ENCODE measurements at regions not wholly inside any gene's neighbourhood (a gene's known extent, or its start where the extent isn't known, plus 50 kb on each side); places are given as distances from the start of the nearest gene placed in this dataset.
A peak's percentile ranks its signal among the peaks of the same experiment; 100 is the strongest.

DNA sequence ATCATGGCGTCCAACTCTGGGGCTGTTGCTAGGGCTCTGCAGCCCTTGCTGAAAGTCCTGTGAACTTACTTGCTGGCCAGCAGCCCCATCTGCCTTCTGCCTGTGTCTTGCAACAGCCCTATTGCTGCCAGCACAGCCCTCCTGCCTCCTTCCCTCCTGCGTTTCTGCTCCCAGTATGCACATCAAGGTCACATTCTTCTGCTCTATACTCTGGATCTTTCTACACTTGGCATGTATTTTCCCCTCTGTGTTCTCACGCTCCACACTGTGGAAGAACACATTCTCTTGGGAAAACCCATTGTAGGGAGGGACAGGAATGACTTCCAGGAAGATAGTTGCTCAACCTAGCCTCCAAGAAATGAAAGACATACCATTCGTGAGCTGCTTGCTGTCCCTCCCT is 80.9 kb upstream of the PHACTR2 start:
- Histone ChIP-seq H2AFZ (ENCODE audit: low read length) (no peak overlapping the region), H3K79me2 (ENCODE audit: insufficient read depth, low read length) (no peaks in the 10 kb centered on the region), H3K4me2 (ENCODE audit: insufficient read depth, low read length) (no peak overlapping the region), H3K27me3 (ENCODE audit: insufficient read depth, low read length) (no peaks in the 10 kb centered on the region), H3K36me3 (ENCODE audit: insufficient read depth, low read length) (no peaks in the 10 kb centered on the region), H3K27ac (ENCODE audit: low read depth, low read length) (no peak overlapping the region), H3K4me3 (ENCODE audit: insufficient read depth, low read length) (no peak overlapping the region), H3K4me1 (ENCODE audit: insufficient read depth, low read length) (no peaks in the 10 kb centered on the region), H4K20me1 (ENCODE audit: insufficient read depth, low read length) (no peaks in the 10 kb centered on the region), H3K9me3 (ENCODE audit: low read depth, low read length) (no peaks in the 10 kb centered on the region)
- TF ChIP-seq, protein P1, sequence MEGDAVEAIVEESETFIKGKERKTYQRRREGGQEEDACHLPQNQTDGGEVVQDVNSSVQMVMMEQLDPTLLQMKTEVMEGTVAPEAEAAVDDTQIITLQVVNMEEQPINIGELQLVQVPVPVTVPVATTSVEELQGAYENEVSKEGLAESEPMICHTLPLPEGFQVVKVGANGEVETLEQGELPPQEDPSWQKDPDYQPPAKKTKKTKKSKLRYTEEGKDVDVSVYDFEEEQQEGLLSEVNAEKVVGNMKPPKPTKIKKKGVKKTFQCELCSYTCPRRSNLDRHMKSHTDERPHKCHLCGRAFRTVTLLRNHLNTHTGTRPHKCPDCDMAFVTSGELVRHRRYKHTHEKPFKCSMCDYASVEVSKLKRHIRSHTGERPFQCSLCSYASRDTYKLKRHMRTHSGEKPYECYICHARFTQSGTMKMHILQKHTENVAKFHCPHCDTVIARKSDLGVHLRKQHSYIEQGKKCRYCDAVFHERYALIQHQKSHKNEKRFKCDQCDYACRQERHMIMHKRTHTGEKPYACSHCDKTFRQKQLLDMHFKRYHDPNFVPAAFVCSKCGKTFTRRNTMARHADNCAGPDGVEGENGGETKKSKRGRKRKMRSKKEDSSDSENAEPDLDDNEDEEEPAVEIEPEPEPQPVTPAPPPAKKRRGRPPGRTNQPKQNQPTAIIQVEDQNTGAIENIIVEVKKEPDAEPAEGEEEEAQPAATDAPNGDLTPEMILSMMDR (IDR thresholded peaks at IDR 0.05; ENCODE audit: extremely low read depth, low read depth, low read length): no peak
- no peak for DNase-seq (ENCODE audit: insufficient read length, low spot score, missing footprints)

DNA sequence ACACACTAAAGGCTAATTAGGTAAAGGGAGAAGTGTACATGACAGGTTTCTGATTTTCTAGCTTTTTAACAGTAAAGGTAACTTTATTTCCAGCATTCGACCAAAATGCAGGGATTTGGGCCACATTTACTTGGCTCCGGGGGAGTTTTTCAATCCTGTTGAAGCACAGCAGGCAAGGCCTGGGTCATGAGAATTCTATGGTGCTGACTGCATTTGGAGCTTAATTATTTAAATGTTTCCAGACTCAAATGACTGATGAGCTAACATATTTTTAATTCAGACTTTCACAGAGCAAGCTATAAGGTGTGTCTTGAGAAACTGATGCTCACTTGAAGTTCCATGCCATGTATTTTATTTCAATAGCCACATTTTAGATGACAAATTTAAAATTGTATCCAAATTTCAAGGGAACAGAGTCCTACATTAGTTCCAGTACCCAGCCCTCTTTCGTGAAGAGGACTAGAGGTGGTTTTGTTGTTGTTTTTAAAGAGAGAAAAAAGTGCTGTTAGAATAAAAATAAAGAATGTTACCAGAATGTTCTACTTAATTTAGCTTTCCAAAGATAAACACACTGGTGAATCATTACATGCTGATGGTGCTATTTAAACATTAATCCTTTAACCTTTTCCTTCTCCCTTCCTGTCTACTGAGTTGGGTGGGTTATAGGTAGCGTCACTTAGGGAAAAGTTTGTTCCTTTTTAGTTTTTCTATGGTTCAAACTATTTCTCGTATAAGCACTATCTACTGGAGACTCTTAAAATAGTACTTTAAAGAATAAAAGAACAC is 82.3 kb upstream of the PHACTR2 start:
- Histone ChIP-seq H3K36me3 (ENCODE audit: insufficient read depth, low read length) (no peaks in the 10 kb centered on the region), H2AFZ (ENCODE audit: low read length) (no peak overlapping the region), H3K4me2 (ENCODE audit: insufficient read depth, low read length) (no peak overlapping the region), H3K4me3 (ENCODE audit: insufficient read depth, low read length) (no peak overlapping the region), H4K20me1 (ENCODE audit: insufficient read depth, low read length) (no peaks in the 10 kb centered on the region), H3K79me2 (ENCODE audit: insufficient read depth, low read length) (no peaks in the 10 kb centered on the region), H3K9me3 (ENCODE audit: low read depth, low read length) (no peaks in the 10 kb centered on the region), H3K27ac (ENCODE audit: low read depth, low read length) (no peak overlapping the region), H3K27me3 (ENCODE audit: insufficient read depth, low read length) (no peaks in the 10 kb centered on the region), H3K4me1 (ENCODE audit: insufficient read depth, low read length) (no peaks in the 10 kb centered on the region)
- TF ChIP-seq, protein P1 (IDR thresholded peaks at IDR 0.05; ENCODE audit: extremely low read depth, low read depth, low read length): no peak
- no peak for DNase-seq (ENCODE audit: insufficient read length, low spot score, missing footprints)

DNA sequence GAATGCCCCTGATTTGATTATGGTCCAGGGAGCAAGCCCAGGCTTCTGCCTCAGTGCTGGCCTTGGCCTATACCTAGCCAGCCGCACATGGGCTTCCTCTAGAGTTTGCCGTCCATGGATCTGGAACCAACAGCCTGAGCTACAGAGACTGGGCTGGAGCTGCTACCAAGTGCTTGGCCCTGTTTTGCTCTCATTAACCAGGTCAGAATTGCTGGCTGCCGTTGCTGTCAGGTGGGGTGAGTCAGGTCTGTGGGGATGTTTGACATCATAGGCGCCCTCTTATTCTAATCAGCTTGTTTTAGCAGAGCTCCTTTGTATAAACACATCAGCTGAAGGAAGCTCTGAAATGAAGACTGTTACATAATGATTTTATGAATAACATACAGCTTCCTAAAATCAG is 83.1 kb upstream of the PHACTR2 start:
- Histone ChIP-seq H3K4me2 (ENCODE audit: insufficient read depth, low read length) (no peak overlapping the region), H3K27me3 (ENCODE audit: insufficient read depth, low read length) (no peaks in the 10 kb centered on the region), H4K20me1 (ENCODE audit: insufficient read depth, low read length) (no peaks in the 10 kb centered on the region), H3K36me3 (ENCODE audit: insufficient read depth, low read length) (no peaks in the 10 kb centered on the region), H3K9me3 (ENCODE audit: low read depth, low read length) (no peaks in the 10 kb centered on the region), H2AFZ (ENCODE audit: low read length) (no peak overlapping the region), H3K4me1 (ENCODE audit: insufficient read depth, low read length) (no peaks in the 10 kb centered on the region), H3K79me2 (ENCODE audit: insufficient read depth, low read length) (no peaks in the 10 kb centered on the region), H3K27ac (ENCODE audit: low read depth, low read length) (no peak overlapping the region), H3K4me3 (ENCODE audit: insufficient read depth, low read length) (no peak overlapping the region)
- TF ChIP-seq, protein P1 (IDR thresholded peaks at IDR 0.05; ENCODE audit: extremely low read depth, low read depth, low read length): no peak
- DNase-seq (ENCODE audit: insufficient read length, low spot score, missing footprints): no peak

DNA sequence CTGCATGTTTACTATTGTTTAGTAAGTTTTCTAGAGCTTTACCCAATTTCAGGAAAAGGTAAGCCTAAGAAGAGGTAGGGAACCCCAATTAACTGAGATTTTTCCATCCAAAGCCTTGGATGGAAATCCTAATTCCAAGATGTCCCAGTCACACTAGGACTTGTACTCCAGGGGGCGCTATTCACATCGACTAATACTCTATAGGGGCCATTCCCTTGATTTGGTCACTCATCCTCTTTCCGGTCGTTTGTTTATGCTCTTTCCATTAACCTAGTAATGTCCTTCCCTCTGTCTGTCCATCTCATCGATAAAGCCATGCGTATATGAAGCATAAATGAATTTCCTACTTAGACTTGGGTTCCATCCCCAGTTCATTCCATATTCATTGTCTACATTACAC is 80.8 kb upstream of the FUCA2 start:
- no peak overlapping the region for H3K4me2 ChIP-seq (ENCODE audit: insufficient read depth, low read length)
- H3K27me3 ChIP-seq (ENCODE audit: insufficient read depth, low read length): no peaks in the 10 kb centered on the region
- H3K27ac ChIP-seq (ENCODE audit: low read depth, low read length): no peak overlapping the region
- no peak overlapping the region for H3K4me3 ChIP-seq (ENCODE audit: insufficient read depth, low read length)
- no peak overlapping the region for H2AFZ ChIP-seq (ENCODE audit: low read length)
- no peaks in the 10 kb centered on the region for H3K79me2 ChIP-seq (ENCODE audit: insufficient read depth, low read length)
- H3K9me3 ChIP-seq (ENCODE audit: low read depth, low read length): no peaks in the 10 kb centered on the region
- TF ChIP-seq, protein P1 (IDR thresholded peaks at IDR 0.05; ENCODE audit: extremely low read depth, low read depth, low read length): peak; percentile 49
- no peaks in the 10 kb centered on the region for H4K20me1 ChIP-seq (ENCODE audit: insufficient read depth, low read length)
- H3K36me3 ChIP-seq (ENCODE audit: insufficient read depth, low read length): no peaks in the 10 kb centered on the region
- no peaks in the 10 kb centered on the region for H3K4me1 ChIP-seq (ENCODE audit: insufficient read depth, low read length)
- DNase-seq (ENCODE audit: insufficient read length, low spot score, missing footprints): no peak

Data from osteoblast (primary cell).